MG63 (cell line): ENCODE measurements at regions not wholly inside any gene's neighbourhood (a gene's known extent, or its start where the extent isn't known, plus 50 kb on each side); places are given as distances from the start of the nearest gene placed in this dataset.
"Not testable (repeated sequence)": the region's sequence is repeated elsewhere in the genome, so short reads cannot be mapped to it uniquely, and the experiment has no call there.

Experiments
- DNase-seq: peaks from one replicate; pipeline ENCODE4 v3.0.0-alpha.2; 2020
- H3K27me3 ChIP-seq: fragments of 250-450 bp; sonication (Bioruptor Pico); 2 replicates; pipeline ENCODE4 v1.5.1; 2020; ENCODE audit warnings: mild to moderate bottlenecking, moderate library complexity
- H3K36me3 ChIP-seq: fragments of 250-450 bp; sonication (Bioruptor Pico); 2 replicates; pipeline ENCODE4 v1.5.1; 2020; ENCODE audit warnings: mild to moderate bottlenecking, moderate library complexity
- H3K4me3 ChIP-seq: fragments of 250-450 bp; sonication (Bioruptor Pico); 2 replicates; pipeline ENCODE4 v1.5.1; 2020; ENCODE audit warnings: mild to moderate bottlenecking, moderate library complexity
- H3K9me3 ChIP-seq: fragments of 250-450 bp; sonication (Bioruptor Pico); 2 replicates; pipeline ENCODE4 v1.5.1; 2020; ENCODE audit warnings: mild to moderate bottlenecking, moderate library complexity

DNA sequence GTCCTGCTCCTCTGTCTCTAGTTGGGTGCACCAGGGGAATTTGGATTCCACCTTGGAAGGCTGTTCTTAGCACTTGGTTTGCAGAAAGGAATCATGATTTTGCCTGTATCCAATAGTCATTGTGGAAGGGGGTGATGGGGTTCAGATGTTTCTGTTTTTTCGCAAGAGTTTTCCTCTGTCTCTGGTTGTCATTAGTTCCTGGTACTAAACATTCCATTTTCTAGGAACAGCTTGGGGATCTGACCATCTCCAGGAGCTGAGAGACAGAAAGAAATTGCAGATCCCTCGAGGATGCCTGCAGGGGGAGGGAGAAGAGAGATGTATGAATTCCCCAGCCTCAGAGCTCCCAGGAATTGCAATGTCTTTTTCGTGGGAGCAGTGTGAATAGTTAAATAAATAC is 70.9 kb downstream of the CYTL1 start:
- DNase-seq = no peak
- no peaks in the 10 kb centered on the region for H3K27me3 ChIP-seq
- no peaks in the 10 kb centered on the region for H3K36me3 ChIP-seq
- H3K4me3 ChIP-seq = no peak overlapping the region
- H3K9me3 ChIP-seq = no peaks in the 10 kb centered on the region

DNA sequence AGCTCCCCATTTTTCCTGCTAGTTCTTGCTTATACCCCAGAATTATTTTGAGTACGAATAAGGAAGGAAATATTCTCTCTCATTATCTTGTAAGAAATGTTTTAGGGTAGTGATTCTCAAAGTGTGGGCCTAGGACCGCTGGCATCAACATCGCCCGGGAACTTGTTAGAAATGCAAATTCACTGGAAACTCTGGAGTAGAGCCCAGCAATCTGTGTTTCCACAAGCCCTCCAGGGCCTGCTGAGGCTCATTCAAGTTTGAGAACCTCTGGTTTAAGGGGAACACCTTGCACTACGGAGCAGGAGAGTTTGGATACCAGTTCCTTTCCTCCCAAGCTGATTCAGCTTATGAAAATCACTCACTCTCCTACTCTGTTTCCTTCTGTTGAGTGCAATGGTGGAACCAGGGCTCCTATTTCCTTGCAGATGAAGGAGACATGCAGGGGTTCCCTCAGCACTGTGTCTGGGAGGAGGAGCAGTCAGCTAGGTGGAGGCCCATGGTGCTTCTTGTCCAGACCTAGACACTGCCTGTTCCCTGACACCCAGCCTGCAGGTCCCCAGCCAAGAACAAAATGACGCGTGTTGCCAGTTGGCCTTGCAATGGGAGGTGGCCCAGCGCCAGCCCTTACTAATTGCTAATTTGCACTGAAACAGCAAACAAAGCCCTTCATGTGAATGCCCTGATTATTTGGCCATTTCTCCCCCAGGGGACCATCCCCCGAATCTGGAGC is 68.5 kb downstream of the CYTL1 start:
- Histone ChIP-seq H3K9me3 (no peaks in the 10 kb centered on the region), H3K36me3 (no peaks in the 10 kb centered on the region), H3K27me3 (no peaks in the 10 kb centered on the region), H3K4me3 (no peak overlapping the region)
- no peak for DNase-seq

DNA sequence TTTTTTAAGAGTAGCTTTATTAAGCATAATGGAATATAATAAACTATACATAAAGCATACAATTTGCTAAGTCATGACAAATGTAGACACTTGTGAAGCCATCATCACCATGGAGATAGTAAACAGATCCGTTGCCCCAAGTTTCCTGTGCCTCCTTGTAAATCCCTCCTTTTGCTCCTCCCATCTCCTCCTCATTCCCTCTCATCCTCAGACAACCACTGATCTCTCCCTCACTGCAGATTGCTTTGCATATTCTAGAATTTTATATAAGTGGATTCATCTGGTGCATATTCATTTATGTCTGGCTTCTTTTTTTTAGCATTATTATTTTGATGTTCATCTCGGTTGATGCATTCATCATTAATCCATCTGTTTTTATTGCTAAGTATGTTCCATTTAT is 67.0 kb downstream of the CYTL1 start:
- no peaks in the 10 kb centered on the region for H3K27me3 ChIP-seq
- H3K4me3 ChIP-seq = no peak overlapping the region
- no peaks in the 10 kb centered on the region for H3K9me3 ChIP-seq
- H3K36me3 ChIP-seq = no peaks in the 10 kb centered on the region
- no peak for DNase-seq

DNA sequence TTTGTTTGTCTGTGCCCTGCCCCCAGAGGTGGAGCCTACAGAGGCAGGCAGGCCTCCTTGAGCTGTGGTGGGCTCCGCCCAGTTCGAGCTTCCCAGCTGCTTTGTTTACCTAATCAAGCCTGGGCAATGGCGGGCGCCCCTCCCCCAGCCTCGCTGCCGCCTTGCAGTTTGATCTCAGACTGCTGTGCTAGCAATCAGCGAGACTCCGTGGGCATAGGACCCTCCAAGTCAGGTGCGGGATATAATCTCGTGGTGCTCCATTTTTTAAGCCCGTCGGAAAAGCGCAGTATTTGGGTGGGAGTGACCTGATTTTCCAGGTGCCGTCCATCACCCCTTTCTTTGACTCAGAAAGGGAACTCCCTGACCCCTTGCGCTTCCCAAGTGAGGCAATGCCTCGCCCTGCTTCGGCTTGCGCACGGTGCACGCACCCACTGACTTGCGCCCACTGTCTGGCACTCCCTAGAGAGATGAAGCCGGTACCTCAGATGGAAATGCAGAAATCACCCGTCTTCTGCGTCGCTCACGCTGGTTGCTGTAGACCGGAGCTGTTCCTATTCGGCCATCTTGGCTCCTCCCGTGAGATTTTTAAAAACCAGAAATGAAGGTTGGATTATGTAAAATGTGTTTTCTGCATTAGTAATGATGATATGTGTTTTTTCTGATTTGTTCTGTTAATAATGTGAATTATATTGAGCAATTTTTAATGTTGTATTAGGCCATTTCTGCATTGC is 59.7 kb downstream of the CYTL1 start:
- not testable (repeated sequence) for H3K9me3 ChIP-seq, H3K36me3 ChIP-seq, H3K27me3 ChIP-seq, H3K4me3 ChIP-seq, DNase-seq

DNA sequence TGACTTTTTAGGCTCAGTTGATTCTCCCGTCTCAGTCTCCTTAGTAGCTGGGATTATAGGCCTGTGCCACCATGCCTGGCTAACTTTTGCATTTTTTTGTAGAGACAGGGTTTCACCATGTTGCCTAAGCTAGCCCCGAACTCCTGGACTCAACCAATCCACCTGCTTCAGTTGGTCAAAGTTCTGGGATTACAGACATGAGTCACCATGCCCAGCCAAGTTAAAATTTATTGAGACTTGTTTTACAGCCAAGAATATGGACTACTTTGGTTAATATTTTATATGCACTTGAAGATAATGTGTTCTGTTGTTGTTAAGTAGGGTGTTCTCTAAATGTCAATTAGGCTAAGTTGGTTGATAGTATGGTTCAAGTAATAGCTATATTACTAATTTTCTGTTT is 58.7 kb downstream of the CYTL1 start:
- Histone ChIP-seq H3K4me3 (no peak overlapping the region), H3K27me3 (no peaks in the 10 kb centered on the region), H3K36me3 (no peaks in the 10 kb centered on the region), H3K9me3 (peaks cover 6% of the 10 kb centered on the region)
- no peak for DNase-seq

DNA sequence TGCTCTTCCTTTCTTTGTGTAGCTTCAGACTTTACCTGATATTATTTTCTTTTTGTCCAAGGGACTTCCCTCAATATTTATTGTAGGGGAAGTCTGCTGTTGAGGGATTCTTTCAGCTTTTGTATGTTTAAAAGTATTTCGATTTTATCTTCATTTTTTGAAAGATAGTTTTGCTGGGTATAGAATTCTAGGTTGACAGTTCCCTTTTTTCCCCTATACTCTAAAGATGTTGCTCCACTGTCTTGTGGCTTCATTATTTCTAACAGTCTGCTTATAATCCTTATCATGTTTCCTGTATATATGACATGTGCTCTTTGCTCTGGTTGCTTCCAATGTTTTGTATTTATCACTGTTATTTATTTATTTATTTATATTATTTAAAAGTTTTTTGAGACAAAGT is 57.3 kb downstream of the CYTL1 start:
- peaks cover 6% of the 10 kb centered on the region for H3K9me3 ChIP-seq
- H3K4me3 ChIP-seq = no peak overlapping the region
- H3K36me3 ChIP-seq = no peaks in the 10 kb centered on the region
- no peak for DNase-seq
- H3K27me3 ChIP-seq = no peaks in the 10 kb centered on the region

DNA sequence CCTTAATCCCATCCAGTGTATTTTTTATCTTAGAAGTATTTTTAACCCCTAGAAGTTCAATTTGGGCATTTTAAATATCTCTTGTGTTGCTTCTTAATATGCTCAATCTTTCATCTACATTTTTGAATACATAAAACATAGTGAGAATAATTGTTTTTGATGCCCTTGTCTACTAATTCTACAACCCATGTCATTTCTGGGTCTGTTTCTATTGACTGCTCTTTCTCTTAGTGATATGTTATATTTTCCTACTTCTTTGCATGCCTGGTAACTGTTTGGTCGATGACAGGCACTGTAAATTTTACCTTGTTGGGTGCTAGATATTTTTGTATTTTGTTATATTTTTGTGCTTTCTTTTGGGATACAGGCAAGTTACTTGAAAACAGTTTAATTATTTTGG is 56.3 kb downstream of the CYTL1 start:
- Histone ChIP-seq H3K27me3 (no peaks in the 10 kb centered on the region), H3K9me3 (peaks cover 6% of the 10 kb centered on the region), H3K4me3 (no peak overlapping the region), H3K36me3 (no peaks in the 10 kb centered on the region)
- no peak for DNase-seq
